Testis (tissue), 2 donors: ENCODE measurements at regions not wholly inside any gene's neighbourhood (a gene's known extent, or its start where the extent isn't known, plus 50 kb on each side); places are given as distances from the start of the nearest gene placed in this dataset.

Experiments
- CTCF ChIP-seq, 3 experiments: fragments of 450-650 bp in 2 of 3; fragments of 200-600 bp in 1 of 3; sonication (generic) in 1 of 3; IDR thresholded peaks; one replicate each; pipeline ENCODE4 v1.5.1; 2016 to 2019; ENCODE audit warnings: antibody characterized with exemption in 3 of 3, mild to moderate bottlenecking in 2 of 3, moderate library complexity in 1 of 3
- POLR2A ChIP-seq: fragments of 450-650 bp; IDR thresholded peaks from one replicate; pipeline ENCODE4 v1.6.1; 2017; ENCODE audit warnings: antibody characterized with exemption, mild to moderate bottlenecking, moderate library complexity

- TF ChIP-seq CTCF (IDR thresholded peaks at IDR 0.05) (no peak), POLR2A (no peak)
Measured at GRCh38 chr11:19400296-19400695, 159.6 kb upstream of the E2F8 start.
